Fibroblast of lung (primary cell): ENCODE measurements at regions not wholly inside any gene's neighbourhood (a gene's known extent, or its start where the extent isn't known, plus 50 kb on each side); places are given as distances from the start of the nearest gene placed in this dataset.

Experiments
- DNase-seq, 2 donors: peaks; one replicate each; pipeline versions ENCODE4 v3.0.0 to v3.0.0-alpha.2; 2010; ENCODE audit warnings: low read depth in 2 of 2
- H2AFZ ChIP-seq: 2 replicates; pipeline ENCODE4 v1.5.1; 2012; ENCODE audit warnings: low read length, control low read depth, inconsistent platforms
- H3K27ac ChIP-seq: 2 replicates; pipeline ENCODE4 v1.5.1; 2011; ENCODE audit warnings: low read length, control low read depth; ENCODE audit not compliant: insufficient read depth
- H3K27me3 ChIP-seq: 2 replicates; pipeline ENCODE4 v1.5.1; 2011; ENCODE audit warnings: mild to moderate bottlenecking, low read length; ENCODE audit not compliant: control insufficient read depth, insufficient read depth
- H3K36me3 ChIP-seq: 2 replicates; pipeline ENCODE4 v1.5.1; 2011; ENCODE audit warnings: low read length; ENCODE audit not compliant: control insufficient read depth, insufficient read depth
- H3K4me1 ChIP-seq: 2 replicates; pipeline ENCODE4 v1.5.1; 2011; ENCODE audit warnings: low read length; ENCODE audit not compliant: control insufficient read depth, insufficient read depth; ENCODE audit errors: extremely low read depth
- H3K4me2 ChIP-seq: 2 replicates; pipeline ENCODE4 v1.5.1; 2011; ENCODE audit warnings: low read length, control low read depth; ENCODE audit not compliant: insufficient read depth; ENCODE audit errors: extremely low read depth
- H3K4me3 ChIP-seq, 4 experiments: fragments of 200-600 bp in 1 of 4; sonication (generic) in 1 of 4; replicated peaks in 1 of 4; 2 replicates each; pipeline ENCODE4 v1.5.1; 2011 to 2016; ENCODE audit warnings: low read length in 4 of 4, low read depth in 3 of 4, mild to moderate bottlenecking in 3 of 4, control low read depth in 2 of 4, inconsistent platforms in 1 of 4, mixed read lengths in 1 of 4; ENCODE audit not compliant: insufficient read depth in 1 of 4; ENCODE audit errors: control extremely low read depth in 1 of 4
- H3K79me2 ChIP-seq: 2 replicates; pipeline ENCODE4 v1.5.1; 2012; ENCODE audit warnings: mild to moderate bottlenecking, low read length, inconsistent platforms; ENCODE audit not compliant: control insufficient read depth, insufficient read depth
- H3K9ac ChIP-seq: 2 replicates; pipeline ENCODE4 v1.5.1; 2011; ENCODE audit warnings: mild to moderate bottlenecking, low read length, control low read depth; ENCODE audit not compliant: insufficient read depth
- H3K9me3 ChIP-seq: 2 replicates; pipeline ENCODE4 v1.5.1; 2012; ENCODE audit warnings: low read depth, low read length; ENCODE audit not compliant: control insufficient read depth, insufficient read depth
- H4K20me1 ChIP-seq: 2 replicates; pipeline ENCODE4 v1.5.1; 2011; ENCODE audit warnings: low read length; ENCODE audit not compliant: control insufficient read depth, insufficient read depth; ENCODE audit errors: extremely low read depth
- EZH2 ChIP-seq: IDR thresholded peaks from 2 replicates; pipeline ENCODE4 v1.5.1; 2012; ENCODE audit warnings: low read length, control low read depth, mild to moderate bottlenecking; ENCODE audit errors: missing control alignments
- TF ChIP-seq, protein P1 (sequence below), 2 donors: IDR thresholded peaks in 1 of 2; conservative IDR thresholded peaks in 1 of 2; 1 replicate in 1 of 2; 2 replicates in 1 of 2; pipeline ENCODE4 v1.5.1; 2011 to 2012; ENCODE audit warnings: low read length in 2 of 2, control low read depth in 1 of 2, inconsistent platforms in 1 of 2, low read depth in 1 of 2, mild to moderate bottlenecking in 1 of 2

DNA sequence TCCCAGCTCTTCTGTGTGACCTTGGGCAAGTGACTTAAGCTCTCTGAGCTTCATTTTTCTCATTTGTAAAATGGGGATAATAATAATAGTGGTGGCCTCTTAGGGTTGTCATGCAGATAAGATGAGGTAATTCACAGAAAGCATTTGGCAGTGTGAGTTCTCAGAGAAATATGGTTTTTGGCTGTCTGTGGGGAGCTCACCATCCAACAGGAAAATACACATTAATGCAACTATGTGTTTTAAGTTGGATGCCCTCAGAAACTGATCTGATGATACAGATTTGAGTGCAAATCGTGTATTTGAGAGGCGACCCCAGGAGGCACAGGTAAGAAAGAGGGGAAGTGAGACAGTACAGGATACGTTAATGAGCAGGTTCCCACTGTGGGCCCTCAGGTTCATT, 56.1 kb upstream of the SPRED2 start:
- no peak overlapping the region for H3K4me3 ChIP-seq
- no peaks in the 10 kb centered on the region for H3K79me2 ChIP-seq
- no peaks in the 10 kb centered on the region for H3K4me1 ChIP-seq
- no peak overlapping the region for H3K9ac ChIP-seq
- TF ChIP-seq EZH2, result no peak
- TF ChIP-seq, protein P1, sequence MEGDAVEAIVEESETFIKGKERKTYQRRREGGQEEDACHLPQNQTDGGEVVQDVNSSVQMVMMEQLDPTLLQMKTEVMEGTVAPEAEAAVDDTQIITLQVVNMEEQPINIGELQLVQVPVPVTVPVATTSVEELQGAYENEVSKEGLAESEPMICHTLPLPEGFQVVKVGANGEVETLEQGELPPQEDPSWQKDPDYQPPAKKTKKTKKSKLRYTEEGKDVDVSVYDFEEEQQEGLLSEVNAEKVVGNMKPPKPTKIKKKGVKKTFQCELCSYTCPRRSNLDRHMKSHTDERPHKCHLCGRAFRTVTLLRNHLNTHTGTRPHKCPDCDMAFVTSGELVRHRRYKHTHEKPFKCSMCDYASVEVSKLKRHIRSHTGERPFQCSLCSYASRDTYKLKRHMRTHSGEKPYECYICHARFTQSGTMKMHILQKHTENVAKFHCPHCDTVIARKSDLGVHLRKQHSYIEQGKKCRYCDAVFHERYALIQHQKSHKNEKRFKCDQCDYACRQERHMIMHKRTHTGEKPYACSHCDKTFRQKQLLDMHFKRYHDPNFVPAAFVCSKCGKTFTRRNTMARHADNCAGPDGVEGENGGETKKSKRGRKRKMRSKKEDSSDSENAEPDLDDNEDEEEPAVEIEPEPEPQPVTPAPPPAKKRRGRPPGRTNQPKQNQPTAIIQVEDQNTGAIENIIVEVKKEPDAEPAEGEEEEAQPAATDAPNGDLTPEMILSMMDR (conservative IDR thresholded peaks at IDR 0.05 in 1 of 2, IDR thresholded peaks at IDR 0.05 in 1 of 2; ENCODE audit: low read depth in 1 of 2, low read length in 2 of 2), result no peak
- no peak overlapping the region for H2AFZ ChIP-seq
- H3K27me3 ChIP-seq, result no peaks in the 10 kb centered on the region
- no peaks in the 10 kb centered on the region for H4K20me1 ChIP-seq
- no peak overlapping the region for H3K27ac ChIP-seq
- H3K36me3 ChIP-seq, result no peaks in the 10 kb centered on the region
- DNase-seq, result no peak
- no peak overlapping the region for H3K4me2 ChIP-seq
- H3K9me3 ChIP-seq, result no peaks in the 10 kb centered on the region

DNA sequence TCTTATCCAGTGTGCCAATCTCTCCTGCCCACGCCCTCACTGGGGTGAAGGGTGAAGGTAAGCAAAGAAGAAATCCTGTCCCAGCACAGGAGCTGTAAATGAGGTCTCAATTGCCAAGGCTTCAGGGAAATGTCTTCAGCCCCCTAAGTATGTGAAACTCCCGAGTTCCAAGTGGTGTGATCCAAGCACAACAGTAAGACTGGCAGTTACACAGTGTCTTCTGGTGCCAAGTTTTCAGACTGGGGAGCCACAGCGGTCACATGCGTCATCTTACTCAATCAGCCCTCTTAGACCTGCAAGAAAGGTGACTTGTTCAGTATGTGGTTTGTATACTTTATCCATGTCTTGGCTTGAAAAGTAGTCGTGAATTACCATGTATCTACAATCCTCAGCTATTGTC, 55.0 kb upstream of the SPRED2 start:
- H2AFZ ChIP-seq, result no peak overlapping the region
- H3K36me3 ChIP-seq, result no peaks in the 10 kb centered on the region
- H3K27ac ChIP-seq, result no peak overlapping the region
- no peak for TF ChIP-seq EZH2
- TF ChIP-seq, protein P1 (conservative IDR thresholded peaks at IDR 0.05 in 1 of 2, IDR thresholded peaks at IDR 0.05 in 1 of 2; ENCODE audit: low read depth in 1 of 2, low read length in 2 of 2), result no peak
- no peak overlapping the region for H3K4me3 ChIP-seq
- no peaks in the 10 kb centered on the region for H3K4me1 ChIP-seq
- no peak overlapping the region for H3K9ac ChIP-seq
- H3K79me2 ChIP-seq, result no peaks in the 10 kb centered on the region
- no peaks in the 10 kb centered on the region for H3K27me3 ChIP-seq
- no peak for DNase-seq
- H3K9me3 ChIP-seq, result no peaks in the 10 kb centered on the region
- no peaks in the 10 kb centered on the region for H4K20me1 ChIP-seq
- no peak overlapping the region for H3K4me2 ChIP-seq

DNA sequence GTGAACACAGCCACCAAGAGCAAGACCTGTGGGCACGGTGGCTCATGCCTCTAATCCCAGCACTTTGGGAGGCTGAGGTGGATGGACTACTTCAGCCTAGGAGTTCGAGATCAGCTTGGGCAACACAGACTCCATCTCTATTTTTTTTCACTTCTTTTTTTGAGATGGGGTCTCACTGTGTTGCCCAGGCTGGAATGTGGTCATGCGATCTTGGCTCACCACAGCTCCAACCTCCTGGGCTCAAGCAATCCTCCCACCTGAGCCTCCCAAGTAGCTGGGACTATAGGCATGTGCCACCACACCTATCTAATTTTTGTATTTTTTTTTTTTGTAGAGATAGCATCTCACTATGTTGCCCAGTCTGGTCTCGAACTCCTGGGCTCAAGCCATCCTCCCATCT, 54.4 kb upstream of the SPRED2 start:
- H3K27ac ChIP-seq, result no peak overlapping the region
- no peak overlapping the region for H3K4me2 ChIP-seq
- TF ChIP-seq EZH2, result no peak
- TF ChIP-seq, protein P1 (conservative IDR thresholded peaks at IDR 0.05 in 1 of 2, IDR thresholded peaks at IDR 0.05 in 1 of 2; ENCODE audit: low read depth in 1 of 2, low read length in 2 of 2), result no peak
- no peaks in the 10 kb centered on the region for H3K9me3 ChIP-seq
- H3K36me3 ChIP-seq, result no peaks in the 10 kb centered on the region
- no peak for DNase-seq
- H3K4me1 ChIP-seq, result no peaks in the 10 kb centered on the region
- no peaks in the 10 kb centered on the region for H3K79me2 ChIP-seq
- H3K9ac ChIP-seq, result no peak overlapping the region
- H2AFZ ChIP-seq, result no peak overlapping the region
- no peak overlapping the region for H3K4me3 ChIP-seq
- H4K20me1 ChIP-seq, result no peaks in the 10 kb centered on the region
- H3K27me3 ChIP-seq, result no peaks in the 10 kb centered on the region
